Fibroblast of gingiva (primary cell): ENCODE measurements at regions not wholly inside any gene's neighbourhood (a gene's known extent, or its start where the extent isn't known, plus 50 kb on each side); places are given as distances from the start of the nearest gene placed in this dataset.

Source experiments
- DNase-seq: peaks from one replicate; pipeline ENCODE4 v3.0.0-alpha.2; 2011; ENCODE audit warnings: low read depth

DNA sequence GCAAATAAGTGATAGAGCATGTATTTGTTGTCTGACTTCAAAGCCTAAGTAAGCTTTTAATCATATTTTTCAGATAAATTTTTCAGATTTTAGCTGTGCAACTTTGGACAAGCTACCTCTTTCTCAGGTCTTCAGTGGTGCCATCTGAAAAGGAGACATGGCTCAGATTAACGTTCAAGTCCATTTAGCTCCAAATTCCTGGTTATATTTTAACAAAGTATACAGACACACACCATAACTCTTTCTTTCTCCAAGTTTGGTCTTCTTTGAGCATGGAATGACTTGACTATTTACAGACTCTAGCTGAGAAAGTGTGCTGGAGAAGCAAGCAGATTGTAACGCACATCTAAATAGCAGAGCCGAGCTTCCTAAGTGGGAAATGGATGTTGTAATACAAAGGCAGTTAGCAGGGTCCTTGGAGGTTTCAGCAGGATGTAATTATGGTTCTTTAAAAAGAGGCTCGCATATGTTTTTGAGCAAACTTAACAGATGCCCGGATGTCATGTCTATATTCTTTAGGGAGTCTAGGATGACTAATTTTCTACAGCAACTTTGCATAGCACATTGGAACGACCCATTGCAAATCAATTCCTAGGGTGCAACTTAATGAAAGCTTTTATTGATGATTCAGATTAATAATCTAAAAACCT is 128.1 kb upstream of the E2F8 start:
- peak; percentile 94 for DNase-seq

DNA sequence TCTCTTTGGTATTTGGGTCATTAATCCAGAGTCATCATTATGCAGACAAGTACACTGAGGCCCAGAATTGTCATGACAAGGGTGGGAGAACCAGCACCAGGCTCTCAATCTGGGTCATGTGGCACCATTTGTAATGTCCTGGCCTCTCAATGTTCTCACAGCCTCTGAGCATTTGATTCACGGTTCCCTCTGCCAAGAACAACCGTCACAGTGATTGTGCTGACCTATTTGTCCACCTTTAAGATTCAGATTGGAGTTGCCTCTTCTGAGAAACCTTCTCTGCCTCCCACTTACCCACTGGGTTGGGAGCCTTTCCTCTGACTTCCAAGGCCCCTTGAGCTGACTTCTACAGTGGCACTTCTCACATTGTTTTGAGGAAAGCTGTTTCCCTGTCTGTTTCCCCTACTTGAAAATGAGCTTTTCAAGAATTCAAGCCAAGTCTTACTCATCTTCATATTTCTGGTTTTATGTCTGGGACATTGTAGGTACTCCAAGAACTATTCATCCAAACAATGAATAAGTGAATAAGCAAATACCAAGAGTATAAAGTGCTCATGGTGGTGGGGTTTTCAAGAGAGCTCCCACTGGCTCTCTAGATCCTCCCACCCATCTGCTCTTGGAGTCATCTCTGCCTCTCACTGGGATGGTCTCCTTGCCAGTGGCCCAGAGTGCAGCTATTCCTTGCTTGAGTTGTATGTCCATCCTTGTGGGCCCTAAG is 126.4 kb upstream of the E2F8 start:
- peak; percentile 79 for DNase-seq

DNA sequence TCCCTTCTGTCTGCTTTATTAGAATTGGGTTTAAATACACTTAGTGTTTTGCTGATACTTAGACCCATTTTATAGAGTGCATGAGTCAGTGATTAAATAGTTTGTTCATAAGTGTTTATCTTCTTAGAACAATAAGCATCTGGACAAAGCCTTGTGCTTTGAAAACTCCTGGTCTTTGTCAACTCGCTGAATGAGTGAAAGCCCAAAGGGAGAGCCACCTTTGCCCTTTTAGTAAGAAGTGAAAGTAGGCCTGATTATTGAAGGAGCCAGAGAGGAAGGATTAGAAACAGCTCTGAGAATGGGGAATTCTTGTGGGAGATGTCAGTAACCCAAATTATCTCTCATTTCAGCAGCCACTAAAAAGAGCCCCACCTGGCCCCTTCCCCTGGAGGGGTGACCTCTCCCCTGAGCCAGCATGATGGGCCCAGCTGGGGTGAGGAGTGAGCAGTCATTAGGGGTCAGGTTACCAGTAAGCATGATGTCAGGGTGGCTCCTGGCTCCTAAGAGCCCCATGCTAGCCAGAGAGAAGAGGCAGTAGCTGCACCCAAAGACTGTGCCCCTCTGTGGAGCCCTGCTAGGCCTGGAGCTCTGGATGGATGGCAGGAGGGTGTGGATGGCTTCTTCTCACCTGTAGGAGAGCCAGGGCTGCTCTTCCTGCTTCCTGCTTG is 125.1 kb upstream of the E2F8 start:
- no peak for DNase-seq

DNA sequence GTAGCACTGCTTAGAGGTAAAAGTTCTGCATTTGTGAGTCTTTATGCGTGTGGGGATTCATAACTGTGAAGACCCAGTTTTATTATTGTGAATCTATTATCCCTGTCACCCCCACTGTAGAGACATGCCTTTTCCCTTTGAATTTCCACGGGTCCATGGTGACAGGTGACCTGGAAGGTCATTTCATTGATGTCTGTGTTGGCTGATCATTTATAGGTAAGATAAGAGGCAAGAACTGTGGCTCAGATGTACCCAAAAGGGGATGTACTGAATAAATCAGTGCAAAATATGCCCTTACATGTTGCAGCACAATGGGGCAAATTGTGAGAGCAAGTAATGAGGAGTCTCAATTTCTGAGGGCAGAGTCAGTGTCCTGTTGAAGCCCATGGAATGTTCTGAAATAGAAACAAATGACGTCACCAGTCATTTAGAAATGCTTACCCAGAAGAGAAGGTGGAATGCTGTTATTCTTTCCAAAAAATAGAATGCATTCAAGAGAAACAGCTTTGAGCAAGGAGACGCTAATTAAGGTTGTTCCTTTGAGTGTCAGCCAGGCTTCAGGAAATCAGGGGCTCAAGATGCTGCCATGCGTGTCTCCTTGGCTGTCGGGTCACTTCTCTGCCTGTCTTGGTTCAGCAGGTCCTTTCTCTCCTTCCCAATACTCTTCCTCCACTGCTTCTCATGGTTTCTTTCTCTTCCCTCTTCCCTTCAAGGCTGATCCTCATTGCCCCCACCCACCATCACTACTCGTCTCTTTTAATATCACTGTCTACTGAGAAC is 118.7 kb upstream of the E2F8 start:
- peak; percentile 89 for DNase-seq

DNA sequence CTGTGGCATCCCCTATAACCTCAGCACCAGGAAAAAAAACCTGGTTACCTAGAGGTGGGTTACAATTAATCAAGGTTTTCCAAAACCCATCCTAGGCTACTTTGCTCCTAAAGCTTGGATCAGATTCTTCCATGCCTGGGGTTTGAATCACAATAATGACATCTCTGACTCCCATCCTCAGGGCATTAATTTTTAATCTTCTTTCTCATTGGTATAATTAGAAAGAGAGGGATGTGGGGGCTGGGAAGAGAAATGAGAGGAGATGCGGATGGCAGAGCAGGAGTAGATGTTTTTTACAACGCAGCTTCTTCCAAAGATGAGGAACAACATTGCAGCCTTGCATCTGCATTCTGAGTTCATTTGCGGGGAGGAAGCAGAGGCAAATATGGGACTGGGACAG is 117.2 kb upstream of the E2F8 start:
- DNase-seq, result no peak

DNA sequence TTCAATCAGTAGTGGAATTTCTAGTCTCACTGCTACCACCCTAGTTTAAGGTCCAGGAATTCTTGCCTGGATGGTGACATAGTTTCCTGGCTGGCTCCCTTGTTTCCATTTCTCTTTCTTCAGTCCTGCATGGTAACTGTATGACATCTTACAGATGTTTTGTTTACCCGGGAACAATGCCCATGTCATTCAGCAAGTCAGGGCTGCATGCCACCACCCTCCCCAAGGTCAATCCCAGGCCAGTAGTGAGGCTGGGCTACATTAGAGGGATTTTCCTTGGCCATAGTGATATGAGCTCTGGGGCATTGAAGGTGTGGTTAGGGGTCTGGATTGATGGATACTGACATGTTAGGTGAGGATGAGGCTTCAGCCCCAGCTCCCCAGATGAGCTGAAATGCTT is 114.9 kb upstream of the E2F8 start:
- DNase-seq, result peak; percentile 49

DNA sequence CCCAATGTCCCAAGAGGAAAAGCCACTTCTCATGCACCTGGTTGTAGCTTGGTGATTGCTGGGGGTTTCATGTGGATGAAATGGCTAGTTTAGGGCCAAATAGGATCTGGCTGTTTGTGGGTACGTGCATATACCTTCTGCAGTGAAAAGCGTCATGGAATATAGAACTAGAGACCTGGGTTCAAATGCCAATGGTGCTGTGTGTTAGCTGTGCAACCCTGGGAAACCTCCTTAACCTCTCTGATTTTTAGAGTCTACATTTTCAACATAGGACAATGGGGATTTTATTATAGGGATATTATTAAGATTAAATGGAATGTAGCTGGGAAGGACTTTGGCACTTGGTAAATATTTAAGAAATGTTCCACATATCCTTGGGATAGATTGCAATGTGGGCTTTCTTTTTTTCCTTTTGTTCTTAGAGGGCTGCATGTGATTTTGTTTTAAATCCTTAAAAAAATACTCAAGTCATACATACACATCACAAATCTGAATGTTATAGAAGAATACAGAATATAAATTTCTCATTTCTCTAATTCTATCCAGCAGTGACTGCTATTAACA is 112.6 kb upstream of the E2F8 start:
- no peak for DNase-seq

DNA sequence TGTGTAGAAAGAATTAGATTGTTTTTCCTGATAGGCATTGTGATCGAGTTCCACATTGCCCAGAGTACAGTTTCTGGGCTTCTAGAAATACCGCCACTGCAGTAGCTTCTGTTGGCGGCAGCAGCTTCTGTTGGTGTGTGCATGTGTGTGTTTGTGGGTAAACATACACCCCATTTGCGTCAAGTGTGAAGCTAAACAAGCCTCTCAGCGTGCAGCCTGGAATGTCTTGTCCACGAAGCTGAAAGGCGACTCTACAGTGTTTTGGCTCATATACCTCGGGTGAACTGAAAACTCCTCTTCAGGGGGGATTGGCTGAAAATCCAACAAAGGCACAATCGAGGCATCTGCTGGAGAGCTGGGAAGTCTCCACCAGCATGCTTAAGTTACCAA is 112.0 kb upstream of the E2F8 start:
- DNase-seq, result peak; percentile 48

DNA sequence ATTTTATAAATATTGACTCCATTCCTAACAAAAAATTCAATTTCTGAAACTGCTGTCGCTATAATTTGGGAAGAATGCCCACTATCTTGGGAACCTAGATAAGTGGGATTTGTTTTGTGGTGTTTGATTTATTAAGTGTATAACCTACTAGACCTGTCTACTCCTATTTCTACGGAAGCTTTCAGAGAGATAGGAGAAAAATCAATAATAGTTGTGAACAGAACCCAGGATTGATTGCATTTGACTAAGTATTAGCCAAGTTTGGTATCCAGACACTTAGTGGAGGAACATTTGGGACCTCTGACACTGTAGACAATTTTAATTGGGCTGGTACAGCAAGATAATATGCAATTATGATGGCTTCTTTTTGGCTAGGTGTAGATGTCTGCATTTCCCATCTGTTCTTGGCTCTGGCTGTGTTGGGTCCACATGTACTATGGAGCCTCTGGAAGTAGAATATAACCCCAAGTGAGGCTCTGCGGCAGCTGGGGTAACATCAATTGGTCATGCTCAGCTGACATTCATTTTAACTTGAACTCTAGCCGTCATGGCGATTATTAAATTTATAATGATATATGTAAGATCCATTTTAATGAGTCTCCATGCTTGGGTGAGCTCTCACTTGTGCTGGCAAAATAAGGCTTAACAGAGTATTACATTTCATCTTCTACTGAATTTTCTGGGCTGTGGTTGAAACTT is 111.5 kb upstream of the E2F8 start:
- no peak for DNase-seq

DNA sequence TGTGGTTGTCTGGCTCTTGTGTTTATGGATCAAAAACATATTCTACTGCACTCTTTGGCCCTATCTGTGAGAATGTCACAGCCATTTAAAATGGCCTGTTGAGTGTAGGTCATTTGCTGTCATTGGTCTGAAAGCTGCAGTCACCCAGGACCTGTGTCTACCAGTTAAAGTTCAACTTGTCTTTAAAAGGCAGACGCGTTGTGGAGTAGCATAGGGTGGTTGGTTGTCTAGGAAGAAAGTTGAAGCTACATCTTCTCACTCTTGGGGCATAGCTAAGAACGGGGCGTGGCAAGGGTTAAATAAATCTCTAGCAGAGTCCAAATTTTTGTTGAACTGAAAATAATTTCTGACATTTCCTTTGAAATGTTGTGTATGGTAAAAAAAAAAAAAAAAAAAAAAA is 110.7 kb upstream of the E2F8 start:
- DNase-seq, result no peak

DNA sequence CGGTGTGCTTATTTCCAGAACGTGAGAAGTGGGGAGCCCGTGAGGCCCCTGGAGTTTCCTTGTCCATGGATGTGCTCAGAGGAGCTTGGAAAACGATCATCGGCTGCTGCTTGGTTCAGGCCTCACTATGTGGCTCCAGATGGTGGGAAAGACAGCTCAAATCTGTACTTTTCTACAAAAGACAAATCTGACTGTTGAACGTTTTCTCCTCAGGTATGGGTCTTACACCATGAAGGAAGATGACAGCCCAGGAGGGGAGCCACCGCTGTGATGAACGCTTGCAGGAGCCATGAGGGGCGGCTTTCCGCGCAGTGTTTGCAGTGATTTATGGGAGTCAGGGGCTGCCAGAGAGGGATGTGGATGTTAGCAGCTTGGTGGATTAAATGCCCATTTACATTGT is 109.4 kb upstream of the E2F8 start:
- no peak for DNase-seq

DNA sequence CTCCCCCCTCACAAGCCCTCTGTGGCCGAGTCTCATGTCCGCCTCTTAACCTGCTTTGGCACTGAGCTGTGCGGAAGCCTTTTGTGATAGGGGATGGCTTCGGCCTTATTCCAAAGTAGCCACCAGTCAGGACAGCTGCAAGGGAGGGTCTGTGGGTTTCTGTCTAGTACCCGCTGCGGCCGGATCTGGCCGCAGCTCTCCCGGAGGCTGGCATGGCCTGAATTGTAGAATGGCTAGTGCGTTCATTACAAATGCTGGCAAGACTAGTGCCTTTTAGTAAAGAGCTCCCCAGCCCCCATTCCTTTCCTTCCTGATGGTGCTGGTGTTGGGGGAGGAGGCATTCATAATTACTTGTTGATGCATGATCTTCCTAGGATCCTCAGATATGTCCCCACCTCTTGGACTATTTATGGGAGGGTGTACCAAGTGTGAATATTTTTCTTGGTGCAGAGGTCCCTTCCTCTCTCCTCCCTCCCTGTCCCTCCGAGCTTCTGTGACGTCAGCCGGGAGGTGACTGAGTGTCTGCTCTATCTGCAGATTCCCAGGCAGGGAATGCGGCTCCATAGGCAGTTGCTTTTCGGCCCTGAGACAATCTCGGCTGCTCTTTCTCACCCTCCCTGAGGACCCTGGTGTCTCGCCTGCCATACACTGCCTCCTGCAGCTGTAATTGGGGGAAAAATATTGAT is 108.7 kb upstream of the E2F8 start:
- DNase-seq, result no peak

DNA sequence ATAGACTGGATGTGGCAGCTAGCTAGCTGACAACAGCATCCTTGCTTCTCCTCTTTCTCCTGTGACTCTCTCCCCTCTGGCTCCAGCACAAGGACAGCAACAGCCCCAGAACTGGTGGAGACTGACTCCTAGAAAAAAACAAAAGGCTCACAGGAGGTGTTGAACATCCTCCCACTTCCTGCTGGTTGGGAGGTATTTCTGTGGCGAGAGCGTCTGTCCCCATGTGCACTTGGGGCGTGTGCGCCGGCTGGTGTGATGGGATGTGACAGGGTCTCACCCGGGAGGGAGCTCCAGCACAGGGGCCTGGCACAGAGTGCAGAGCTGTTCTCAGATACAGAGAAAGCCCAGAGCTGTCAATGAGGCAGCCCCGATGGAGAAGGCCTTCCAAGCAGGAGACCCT is 107.2 kb upstream of the E2F8 start:
- DNase-seq, result no peak

DNA sequence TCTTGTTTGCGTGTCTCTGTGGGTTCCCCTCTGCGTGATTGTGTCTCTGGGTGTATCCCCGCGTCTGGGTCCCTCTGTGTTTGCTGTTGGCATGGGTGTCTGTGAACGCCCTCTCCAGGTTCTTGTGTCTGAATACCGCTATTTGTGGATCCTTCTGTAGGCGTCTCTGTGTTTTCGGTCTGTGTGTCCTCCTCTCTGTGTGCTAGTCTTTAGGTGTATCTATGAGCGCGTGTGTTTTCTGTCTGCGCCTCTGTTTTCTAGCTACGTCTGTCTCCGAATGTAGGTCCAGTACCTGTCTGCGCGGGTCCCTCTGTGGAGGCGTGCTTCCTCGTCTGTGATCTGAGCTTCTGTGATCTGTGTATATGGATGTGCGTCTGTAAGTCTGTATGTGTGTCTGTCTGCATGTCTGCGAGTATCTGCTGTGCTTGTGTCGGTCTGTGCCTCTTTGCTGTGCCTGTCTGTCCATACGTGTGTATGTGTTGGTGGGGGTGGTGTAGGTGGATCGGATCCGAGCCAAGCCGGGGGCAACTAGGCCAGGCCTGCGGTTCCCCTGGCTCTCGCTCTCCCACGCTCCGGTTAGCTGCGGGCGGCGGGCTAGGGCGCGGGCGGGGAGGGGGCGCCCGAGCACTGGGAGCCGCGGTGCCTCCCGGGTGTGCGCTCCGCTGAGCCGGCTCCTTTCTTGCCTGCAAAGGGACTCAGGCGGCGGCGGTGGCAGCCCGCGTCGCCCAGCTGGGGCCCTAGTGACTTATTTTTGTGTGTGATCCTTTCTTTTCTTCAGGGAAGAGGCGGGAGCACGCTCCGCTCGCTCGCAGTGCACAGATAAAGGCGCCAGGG is 105.3 kb upstream of the E2F8 start:
- peak; percentile 23 for DNase-seq

DNA sequence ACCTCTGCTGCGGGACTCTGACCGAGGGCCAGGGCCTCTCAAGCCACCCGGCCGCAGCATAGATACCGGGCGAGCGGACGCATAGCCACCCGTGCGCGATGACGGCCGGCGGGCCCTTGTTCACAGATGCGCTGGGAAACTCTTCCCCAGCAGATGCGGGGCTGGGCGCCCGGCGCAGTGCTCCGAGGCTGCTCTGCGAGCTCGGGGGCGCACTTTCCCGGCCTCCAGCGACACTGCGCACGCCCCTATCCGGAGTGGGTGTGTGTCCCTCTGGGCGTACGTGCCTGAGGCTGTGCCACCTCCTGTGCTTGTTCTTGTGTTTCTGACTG is 104.7 kb upstream of the E2F8 start:
- DNase-seq, result peak; percentile 21

DNA sequence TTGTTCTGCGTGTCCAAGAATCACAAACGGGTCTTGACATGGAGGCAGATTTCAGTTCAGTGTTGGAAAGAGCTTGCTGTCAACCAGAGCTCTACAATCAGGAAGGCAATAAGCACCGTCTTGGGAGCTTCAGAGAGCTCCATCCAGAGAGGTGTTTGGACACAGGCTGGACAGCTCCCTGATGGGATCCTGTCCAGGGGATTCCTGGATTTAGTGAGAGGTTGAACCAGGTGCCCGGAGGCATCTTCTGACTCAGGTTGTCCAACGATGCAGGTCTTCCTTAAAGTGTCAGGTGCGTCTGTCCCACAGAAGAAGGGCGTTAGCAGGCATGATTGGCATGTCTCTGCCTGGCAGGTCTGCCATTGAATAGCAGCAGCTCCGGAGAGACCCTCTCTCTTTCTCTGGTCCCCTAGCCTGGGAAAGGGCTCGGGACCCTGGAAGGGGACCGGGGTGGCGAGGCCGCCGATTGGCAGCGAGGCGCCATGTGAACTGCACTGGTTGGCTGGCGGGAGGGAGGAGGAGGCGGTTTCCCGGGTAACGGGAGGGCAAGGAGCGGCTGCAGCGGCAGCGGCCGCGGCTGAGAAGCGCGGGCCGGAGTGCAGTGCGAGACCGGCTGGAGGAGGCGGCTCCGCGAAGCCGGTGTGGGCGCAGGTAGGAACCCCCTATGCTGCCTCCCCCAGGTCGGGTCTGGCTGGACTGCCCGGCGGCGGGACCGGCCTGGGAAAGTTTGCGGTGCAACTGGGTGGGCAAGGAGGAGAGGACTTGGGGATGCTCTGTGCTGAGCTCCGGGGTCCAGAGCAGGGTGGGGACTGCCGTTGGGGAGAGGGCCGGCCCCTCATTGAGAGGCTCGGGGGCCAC is 104.1 kb upstream of the E2F8 start:
- peak; percentile 65 for DNase-seq

DNA sequence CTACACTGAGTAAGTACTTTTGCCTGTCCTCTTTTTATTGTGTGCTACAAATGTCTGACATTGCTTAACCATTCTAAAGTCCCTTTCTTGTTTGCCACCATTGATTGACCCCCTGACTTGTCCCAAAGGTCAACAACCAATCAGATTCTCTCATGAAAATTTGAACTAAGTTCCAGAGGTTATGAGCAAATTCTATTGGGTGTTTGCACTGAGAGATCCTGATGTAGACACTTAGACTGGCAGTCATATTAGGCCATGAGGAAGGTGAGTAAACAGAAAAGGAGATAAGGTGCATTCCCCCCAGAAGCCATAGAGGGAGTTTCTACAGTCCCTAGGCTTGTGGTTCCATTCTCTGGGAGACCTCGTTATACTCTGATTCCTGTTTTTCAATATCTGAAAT is 101.3 kb upstream of the E2F8 start:
- DNase-seq, result no peak

DNA sequence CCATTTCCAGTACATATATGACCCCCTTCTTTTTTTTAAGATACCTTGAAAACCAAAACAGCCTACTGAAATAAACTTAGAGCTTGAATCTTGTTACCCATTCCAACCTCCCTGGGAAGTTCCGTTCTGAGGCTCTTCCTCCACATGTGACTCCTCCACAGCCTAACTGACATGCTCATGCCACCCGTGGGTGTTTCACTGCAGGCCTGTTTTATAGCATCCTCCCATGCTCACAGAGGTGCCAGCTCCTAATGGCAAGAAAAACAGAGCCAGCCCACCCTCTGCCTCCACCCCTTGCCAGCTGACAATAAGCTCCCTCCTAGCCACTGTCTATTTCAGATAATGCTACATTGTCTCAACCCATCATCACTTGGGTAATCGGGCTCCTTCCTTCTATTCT is 97.6 kb upstream of the E2F8 start:
- DNase-seq, result no peak

DNA sequence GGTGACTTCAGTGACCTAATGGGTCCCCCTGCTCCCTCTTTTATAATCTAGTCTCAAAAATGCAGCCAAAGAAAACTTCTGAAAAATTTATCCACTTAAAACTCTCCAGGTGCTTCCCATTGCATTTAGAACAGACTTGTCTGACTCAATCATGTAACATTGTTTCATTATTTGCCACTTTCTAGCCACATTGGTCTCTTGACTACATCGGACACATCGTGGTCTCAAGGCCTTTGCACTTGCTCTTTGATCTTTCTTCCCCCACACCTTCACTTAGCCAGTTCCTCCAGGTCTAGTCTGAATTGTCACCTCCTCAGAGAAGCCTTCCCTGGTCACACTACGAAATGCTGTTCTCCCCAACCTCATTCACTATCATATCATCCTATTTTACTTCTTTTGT is 97.0 kb upstream of the E2F8 start:
- no peak for DNase-seq
